GM18868 (cell line): ENCODE measurements at regions not wholly inside any gene's neighbourhood (a gene's known extent, or its start where the extent isn't known, plus 50 kb on each side); places are given as distances from the start of the nearest gene placed in this dataset.

Source experiments
- ATAC-seq: cut with Tn5 transposase; IDR thresholded peaks from one replicate; pipeline ENCODE4 v1.9.1; 2021; ENCODE audit warnings: mild to moderate bottlenecking, moderate library complexity; ENCODE audit not compliant: unreplicated experiment

GRCh38 chr2:861655-862354 is 88.8 kb upstream of the SNTG2 start:
- ATAC-seq: no peak

GRCh38 chr2:860259-860855 is 90.3 kb upstream of the SNTG2 start:
- no peak for ATAC-seq

GRCh38 chr2:858646-859045 is 92.0 kb upstream of the SNTG2 start:
- no peak for ATAC-seq

GRCh38 chr2:857937-858336 is 92.7 kb upstream of the SNTG2 start:
- no peak for ATAC-seq

- no peak for ATAC-seq
Observed at GRCh38 chr2:857081-857480, 93.6 kb upstream of the SNTG2 start.

GRCh38 chr2:856456-856855 is 94.2 kb upstream of the SNTG2 start:
- ATAC-seq: no peak

- no peak for ATAC-seq
Observed at GRCh38 chr2:856041-856440, 94.6 kb upstream of the SNTG2 start.

- no peak for ATAC-seq
Observed at GRCh38 chr2:855177-855576, 95.5 kb upstream of the SNTG2 start.

- ATAC-seq: no peak
Observed at GRCh38 chr2:854460-854859, 96.2 kb upstream of the SNTG2 start.

- ATAC-seq: no peak
Observed at GRCh38 chr2:853203-853870, 97.3 kb upstream of the SNTG2 start.

GRCh38 chr2:852168-852567 is 98.5 kb upstream of the SNTG2 start:
- no peak for ATAC-seq

GRCh38 chr2:851680-852079 is 99.0 kb upstream of the SNTG2 start:
- ATAC-seq: no peak

- no peak for ATAC-seq
Observed at GRCh38 chr2:851078-851477, 99.6 kb upstream of the SNTG2 start.

GRCh38 chr2:850429-850828 is 100.2 kb upstream of the SNTG2 start:
- ATAC-seq: no peak

GRCh38 chr2:848099-848498 is 102.5 kb upstream of the SNTG2 start:
- ATAC-seq: no peak

GRCh38 chr2:847669-848068 is 103.0 kb upstream of the SNTG2 start:
- ATAC-seq: no peak

- no peak for ATAC-seq
Observed at GRCh38 chr2:844715-845114, 105.9 kb upstream of the SNTG2 start.

- no peak for ATAC-seq
Observed at GRCh38 chr2:842151-842803, 108.4 kb upstream of the SNTG2 start.

- no peak for ATAC-seq
Observed at GRCh38 chr2:841036-841435, 109.6 kb upstream of the SNTG2 start.

- ATAC-seq: no peak
Observed at GRCh38 chr2:834233-834632, 116.4 kb upstream of the SNTG2 start.

GRCh38 chr2:833180-833579 is 117.5 kb upstream of the SNTG2 start:
- peak; percentile 94 for ATAC-seq

- no peak for ATAC-seq
Observed at GRCh38 chr2:832635-833034, 118.0 kb upstream of the SNTG2 start.
